ENCODE measurements at regions not wholly inside any gene's neighbourhood (a gene's known extent, or its start where the extent isn't known, plus 50 kb on each side); places are given as distances from the start of the nearest gene placed in this dataset.

DNA sequence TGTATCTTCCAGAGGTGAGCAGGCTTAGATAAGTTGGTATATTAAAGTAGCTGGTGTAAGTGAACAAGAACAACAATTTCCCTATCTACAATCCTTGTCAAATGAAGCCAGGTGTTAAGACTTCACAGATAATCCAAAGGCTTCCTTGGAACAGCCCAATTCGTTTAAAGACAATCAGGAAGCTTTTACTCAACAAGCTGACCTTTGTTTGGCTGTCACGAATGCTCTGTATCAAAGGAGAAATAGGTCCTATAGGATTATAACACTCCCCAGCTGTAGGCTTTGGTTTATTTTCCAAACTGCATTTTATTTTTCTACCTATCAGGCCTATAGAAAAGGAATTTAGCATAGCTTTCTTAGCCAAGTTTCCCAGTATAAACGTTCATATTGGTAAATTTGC is 766.5 kb upstream of the GOT2 start:
- H3K9me2 ChIP-seq = no peaks in the 10 kb centered on the region
- no peak overlapping the region for H3K4me2 ChIP-seq
- no peaks in the 10 kb centered on the region for H3F3A ChIP-seq (replicated peaks; ENCODE audit: insufficient read depth)
- H4K20me1 ChIP-seq (ENCODE audit: insufficient read depth) = no peaks in the 10 kb centered on the region
- H3K36me3 ChIP-seq (replicated peaks in 1 of 2; ENCODE audit: control insufficient read depth in 1 of 2, insufficient read depth in 2 of 2, low read length in 1 of 2) = no peaks in the 10 kb centered on the region
- H2AFZ ChIP-seq (ENCODE audit: low read depth) = no peak overlapping the region
- no peaks in the 10 kb centered on the region for H3K4me1 ChIP-seq (ENCODE audit: control insufficient read depth in 1 of 2, insufficient read depth in 2 of 2, low read depth in 1 of 2, low read length in 1 of 2)
- ChIA-PET POLR2A (no interaction called here), CTCF (interaction anchor here (1.0 kb wide), 1 partner anchor 15 kb away, joined by 4 read pairs; no protein-coding TSS in a partner anchor)
- H3K27me3 ChIP-seq (ENCODE audit: insufficient read depth) = no peaks in the 10 kb centered on the region
- 8% methylated on average over 3 of the region's 3 CpGs for WGBS (ENCODE audit: low lambda C conversion rate)
- H3K9me3 ChIP-seq = 0 out of 2 replicates have a peak, but pooled peaks cover 6% of the 10 kb centered on the region
- H3K27ac ChIP-seq (ENCODE audit: low read depth in 2 of 2, low read length in 1 of 2) = no peak overlapping the region
- TF ChIP-seq, protein P1, sequence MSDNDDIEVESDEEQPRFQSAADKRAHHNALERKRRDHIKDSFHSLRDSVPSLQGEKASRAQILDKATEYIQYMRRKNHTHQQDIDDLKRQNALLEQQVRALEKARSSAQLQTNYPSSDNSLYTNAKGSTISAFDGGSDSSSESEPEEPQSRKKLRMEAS (IDR thresholded peaks at IDR 0.05; ENCODE audit: low read depth) = no peak
- TF ChIP-seq EP300 (IDR thresholded peaks at IDR 0.05; ENCODE audit: borderline replicate concordance in 1 of 2, low read depth in 1 of 2, low read length in 1 of 2) = no peak
- no peak for TF ChIP-seq YY1 (IDR thresholded peaks at IDR 0.05; ENCODE audit: low read depth)
- TF ChIP-seq GATA2 (CRISPR knock-in tag; IDR thresholded peaks at IDR 0.05) = no peak
- no peak for TF ChIP-seq SIN3A (IDR thresholded peaks at IDR 0.05; ENCODE audit: borderline replicate concordance, low read depth, low read length)
- no peak for TF ChIP-seq RAD21 (IDR thresholded peaks at IDR 0.05; ENCODE audit: low read length)
- TF ChIP-seq FOXJ3 (CRISPR knock-in tag; IDR thresholded peaks at IDR 0.05) = no peak
- no peak for TF ChIP-seq SMC3 (IDR thresholded peaks at IDR 0.05; ENCODE audit: low read depth, low read length)
- TF ChIP-seq EZH2phosphoT487 (IDR thresholded peaks at IDR 0.05; ENCODE audit: borderline replicate concordance, low read depth) = no peak
- TF ChIP-seq NFIC (IDR thresholded peaks at IDR 0.05; ENCODE audit: borderline replicate concordance) = no peak
- TF ChIP-seq RCOR1 (IDR thresholded peaks at IDR 0.05; ENCODE audit: low read length) = no peak
- TF ChIP-seq RFX5 (IDR thresholded peaks at IDR 0.05; ENCODE audit: low read length) = no peak
- no peak for TF ChIP-seq FOSL2 (IDR thresholded peaks at IDR 0.05; ENCODE audit: borderline replicate concordance, low read depth)
- TF ChIP-seq, protein P2, sequence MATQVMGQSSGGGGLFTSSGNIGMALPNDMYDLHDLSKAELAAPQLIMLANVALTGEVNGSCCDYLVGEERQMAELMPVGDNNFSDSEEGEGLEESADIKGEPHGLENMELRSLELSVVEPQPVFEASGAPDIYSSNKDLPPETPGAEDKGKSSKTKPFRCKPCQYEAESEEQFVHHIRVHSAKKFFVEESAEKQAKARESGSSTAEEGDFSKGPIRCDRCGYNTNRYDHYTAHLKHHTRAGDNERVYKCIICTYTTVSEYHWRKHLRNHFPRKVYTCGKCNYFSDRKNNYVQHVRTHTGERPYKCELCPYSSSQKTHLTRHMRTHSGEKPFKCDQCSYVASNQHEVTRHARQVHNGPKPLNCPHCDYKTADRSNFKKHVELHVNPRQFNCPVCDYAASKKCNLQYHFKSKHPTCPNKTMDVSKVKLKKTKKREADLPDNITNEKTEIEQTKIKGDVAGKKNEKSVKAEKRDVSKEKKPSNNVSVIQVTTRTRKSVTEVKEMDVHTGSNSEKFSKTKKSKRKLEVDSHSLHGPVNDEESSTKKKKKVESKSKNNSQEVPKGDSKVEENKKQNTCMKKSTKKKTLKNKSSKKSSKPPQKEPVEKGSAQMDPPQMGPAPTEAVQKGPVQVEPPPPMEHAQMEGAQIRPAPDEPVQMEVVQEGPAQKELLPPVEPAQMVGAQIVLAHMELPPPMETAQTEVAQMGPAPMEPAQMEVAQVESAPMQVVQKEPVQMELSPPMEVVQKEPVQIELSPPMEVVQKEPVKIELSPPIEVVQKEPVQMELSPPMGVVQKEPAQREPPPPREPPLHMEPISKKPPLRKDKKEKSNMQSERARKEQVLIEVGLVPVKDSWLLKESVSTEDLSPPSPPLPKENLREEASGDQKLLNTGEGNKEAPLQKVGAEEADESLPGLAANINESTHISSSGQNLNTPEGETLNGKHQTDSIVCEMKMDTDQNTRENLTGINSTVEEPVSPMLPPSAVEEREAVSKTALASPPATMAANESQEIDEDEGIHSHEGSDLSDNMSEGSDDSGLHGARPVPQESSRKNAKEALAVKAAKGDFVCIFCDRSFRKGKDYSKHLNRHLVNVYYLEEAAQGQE (IDR thresholded peaks at IDR 0.05; ENCODE audit: low read depth, low read length) = no peak
- TF ChIP-seq, protein P3, sequence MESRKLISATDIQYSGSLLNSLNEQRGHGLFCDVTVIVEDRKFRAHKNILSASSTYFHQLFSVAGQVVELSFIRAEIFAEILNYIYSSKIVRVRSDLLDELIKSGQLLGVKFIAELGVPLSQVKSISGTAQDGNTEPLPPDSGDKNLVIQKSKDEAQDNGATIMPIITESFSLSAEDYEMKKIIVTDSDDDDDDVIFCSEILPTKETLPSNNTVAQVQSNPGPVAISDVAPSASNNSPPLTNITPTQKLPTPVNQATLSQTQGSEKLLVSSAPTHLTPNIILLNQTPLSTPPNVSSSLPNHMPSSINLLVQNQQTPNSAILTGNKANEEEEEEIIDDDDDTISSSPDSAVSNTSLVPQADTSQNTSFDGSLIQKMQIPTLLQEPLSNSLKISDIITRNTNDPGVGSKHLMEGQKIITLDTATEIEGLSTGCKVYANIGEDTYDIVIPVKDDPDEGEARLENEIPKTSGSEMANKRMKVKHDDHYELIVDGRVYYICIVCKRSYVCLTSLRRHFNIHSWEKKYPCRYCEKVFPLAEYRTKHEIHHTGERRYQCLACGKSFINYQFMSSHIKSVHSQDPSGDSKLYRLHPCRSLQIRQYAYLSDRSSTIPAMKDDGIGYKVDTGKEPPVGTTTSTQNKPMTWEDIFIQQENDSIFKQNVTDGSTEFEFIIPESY (IDR thresholded peaks at IDR 0.05; ENCODE audit: borderline replicate concordance, low read depth) = no peak
- TF ChIP-seq, protein P4, sequence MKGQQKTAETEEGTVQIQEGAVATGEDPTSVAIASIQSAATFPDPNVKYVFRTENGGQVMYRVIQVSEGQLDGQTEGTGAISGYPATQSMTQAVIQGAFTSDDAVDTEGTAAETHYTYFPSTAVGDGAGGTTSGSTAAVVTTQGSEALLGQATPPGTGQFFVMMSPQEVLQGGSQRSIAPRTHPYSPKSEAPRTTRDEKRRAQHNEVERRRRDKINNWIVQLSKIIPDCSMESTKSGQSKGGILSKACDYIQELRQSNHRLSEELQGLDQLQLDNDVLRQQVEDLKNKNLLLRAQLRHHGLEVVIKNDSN (IDR thresholded peaks at IDR 0.05; ENCODE audit: borderline replicate concordance, low read depth) = no peak
- no peaks in the 10 kb centered on the region for H3K79me2 ChIP-seq (ENCODE audit: insufficient read depth)
- no peak overlapping the region for H3K4me3 ChIP-seq (ENCODE audit: low read depth in 2 of 2, low read length in 1 of 2)
- no peak overlapping the region for H3K9ac ChIP-seq
- no peak for DNase-seq

All from SK-N-SH (cell line).